Left lobe of liver (tissue), 2 donors: ENCODE measurements at regions not wholly inside any gene's neighbourhood (a gene's known extent, or its start where the extent isn't known, plus 50 kb on each side); places are given as distances from the start of the nearest gene placed in this dataset.
"Not testable (repeated sequence)": the region's sequence is repeated elsewhere in the genome, so short reads cannot be mapped to it uniquely, and the experiment has no call there.

ENCODE experiments used
- ATAC-seq: fragments of 200-7000 bp; cut with Tn5 transposase; one replicate; pipeline ENCODE4 v1.9.1; 2020; ENCODE audit warnings: mild to moderate bottlenecking, moderate library complexity
- DNase-seq: peaks from one replicate; pipeline ENCODE4 v3.0.0-alpha.2; 2020; ENCODE audit warnings: low spot score
- donor health status: DM: no; HTN: no; CAD: no; lungs with moderate emphysema.
- donor health status: DM: no; HTN: yes; CAD: no.

GRCh38 chr15:95616306-95616705 is 714.2 kb upstream of the NR2F2 start:
- DNase-seq, result no peak
- no peak for ATAC-seq

DNA sequence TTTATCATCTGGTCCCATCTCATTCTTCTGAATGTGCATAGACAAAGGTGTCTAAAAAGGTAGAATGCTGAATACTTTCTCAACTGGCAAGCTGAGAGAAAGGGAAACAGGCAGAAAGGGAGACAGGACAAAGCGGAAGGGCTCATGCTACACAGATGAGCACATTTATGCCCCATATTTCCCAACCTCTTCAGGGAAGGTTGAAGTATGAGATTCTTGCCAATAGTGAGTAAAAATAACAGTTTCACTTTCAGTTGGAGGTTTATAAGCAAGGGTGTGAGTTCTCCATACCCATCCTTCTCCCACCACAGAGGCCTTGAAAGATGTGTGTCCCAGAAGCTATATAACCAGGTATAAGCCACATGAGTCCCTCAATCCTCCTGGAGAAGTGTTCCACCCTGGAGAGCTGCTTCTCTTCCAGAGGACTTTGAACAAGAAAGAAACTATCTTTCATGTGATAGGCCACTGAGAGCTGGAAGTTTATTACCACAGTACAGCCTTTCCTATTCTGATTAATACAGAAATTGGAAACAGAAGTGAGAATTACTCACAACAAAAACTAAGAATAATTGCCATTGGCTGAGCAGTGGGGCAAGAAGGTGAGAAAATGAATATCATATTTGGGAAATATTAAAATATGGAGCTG is 709.4 kb upstream of the NR2F2 start:
- ATAC-seq (peak; percentile 90), DNase-seq (no peak)

GRCh38 chr15:95622843-95623242 is 707.7 kb upstream of the NR2F2 start:
- DNase-seq (no peak), ATAC-seq (no peak)

- ATAC-seq (no peak), DNase-seq (no peak)
These were observed 706.4 kb upstream of the NR2F2 start for GRCh38 chr15:95624100-95624499.

DNA sequence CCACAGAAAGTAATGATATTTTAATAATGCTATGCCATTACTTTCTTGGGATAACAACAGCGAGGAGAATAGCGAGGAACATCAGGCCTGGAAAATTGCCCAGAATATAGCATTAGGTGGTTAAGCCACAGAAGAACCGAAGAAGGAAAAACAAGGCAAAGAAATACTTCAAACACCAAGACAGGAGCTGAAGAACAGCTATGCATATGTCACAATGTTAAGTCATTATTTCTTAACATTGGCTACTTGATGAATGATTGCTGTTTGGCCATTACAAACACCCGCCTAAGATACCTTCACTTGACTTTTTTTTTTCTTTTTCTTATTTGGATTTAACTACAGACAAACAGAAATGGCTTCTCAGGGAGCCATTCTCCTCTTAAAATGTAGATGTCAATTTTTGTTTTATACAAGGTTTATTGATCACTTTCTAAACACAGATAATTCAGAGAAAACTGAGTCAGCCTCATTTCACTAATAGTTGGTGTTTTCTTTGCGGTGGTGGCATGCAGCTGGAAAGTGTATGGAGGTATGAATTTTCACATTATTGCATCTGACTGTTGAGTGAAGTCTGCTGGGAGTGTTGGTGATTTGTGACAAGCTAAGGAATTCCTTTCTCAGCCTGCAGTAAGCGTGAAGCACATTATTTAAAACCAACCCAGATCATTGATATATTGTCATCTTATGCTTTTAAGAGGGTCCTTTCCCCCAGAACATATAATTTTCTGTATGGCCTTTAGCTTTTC is 705.7 kb upstream of the NR2F2 start:
- ATAC-seq, result no peak

DNA sequence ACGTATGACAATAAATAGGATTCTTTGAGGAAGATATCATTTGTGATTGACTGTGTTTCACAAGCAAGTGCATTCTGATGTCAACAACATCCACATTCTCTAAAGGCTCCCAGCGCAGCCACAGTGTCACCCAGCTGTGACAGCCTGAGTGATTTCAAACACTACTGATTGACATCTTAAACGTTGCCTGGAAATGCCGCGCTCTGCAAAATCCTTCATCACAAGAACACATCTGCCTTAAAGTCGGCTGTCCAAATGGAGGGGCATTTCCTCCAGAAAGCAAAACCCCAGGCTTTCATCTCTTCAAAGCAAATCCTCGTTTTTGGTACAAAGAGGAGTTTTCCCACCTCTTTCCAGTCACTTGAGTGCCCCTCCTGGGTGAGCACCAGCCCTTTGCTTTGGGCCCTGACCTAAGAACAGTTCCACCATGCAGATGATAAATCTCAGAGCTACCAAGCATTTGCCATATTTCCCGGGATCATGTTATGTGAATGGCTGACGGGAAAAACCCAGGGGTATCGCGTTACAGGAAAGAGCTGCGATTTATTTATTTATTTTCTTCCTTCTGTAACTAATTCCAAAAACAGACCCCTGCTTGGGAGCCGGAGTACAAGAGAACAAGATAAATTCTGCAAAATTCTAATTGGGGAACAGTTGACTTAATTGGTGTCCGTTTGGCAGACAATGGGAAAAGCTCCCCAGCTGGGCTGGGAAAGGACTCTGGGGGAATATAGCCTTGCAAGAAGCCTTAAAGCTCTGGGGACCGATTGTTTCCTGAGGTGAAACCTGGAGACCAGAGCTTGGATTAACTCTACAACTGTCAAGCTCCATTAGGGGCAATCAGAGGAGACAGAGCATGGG is 703.8 kb upstream of the NR2F2 start:
- no peak for ATAC-seq
- no peak for DNase-seq

More for the DNA sequence above, 705.7 kb upstream of the NR2F2 start:
- DNase-seq, result no peak

GRCh38 chr15:95629503-95630168 is 700.9 kb upstream of the NR2F2 start:
- no peak for DNase-seq
- no peak for ATAC-seq

- DNase-seq (no peak), ATAC-seq (no peak)
These were observed 699.8 kb upstream of the NR2F2 start for GRCh38 chr15:95630683-95631082.

DNA sequence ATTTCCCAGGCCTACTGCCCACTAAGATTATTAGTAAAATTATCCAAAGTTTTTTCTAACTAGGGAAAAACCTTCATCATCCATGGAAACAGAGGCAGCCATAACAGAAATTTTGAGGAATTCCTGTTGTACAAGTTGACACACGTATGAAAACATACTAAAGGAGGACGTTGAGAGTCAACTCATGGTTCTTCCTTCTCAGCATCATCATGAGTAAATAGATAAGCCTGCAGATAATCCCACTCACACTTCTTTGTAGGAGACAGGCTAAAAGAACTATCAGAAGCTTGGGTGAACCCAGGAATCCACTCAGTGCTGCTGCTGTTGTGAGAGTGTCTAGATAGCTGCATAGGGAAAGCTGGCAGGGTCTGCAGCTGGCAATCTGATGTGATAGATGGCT is 694.8 kb upstream of the NR2F2 start:
- ATAC-seq, result no peak
- DNase-seq, result no peak

DNA sequence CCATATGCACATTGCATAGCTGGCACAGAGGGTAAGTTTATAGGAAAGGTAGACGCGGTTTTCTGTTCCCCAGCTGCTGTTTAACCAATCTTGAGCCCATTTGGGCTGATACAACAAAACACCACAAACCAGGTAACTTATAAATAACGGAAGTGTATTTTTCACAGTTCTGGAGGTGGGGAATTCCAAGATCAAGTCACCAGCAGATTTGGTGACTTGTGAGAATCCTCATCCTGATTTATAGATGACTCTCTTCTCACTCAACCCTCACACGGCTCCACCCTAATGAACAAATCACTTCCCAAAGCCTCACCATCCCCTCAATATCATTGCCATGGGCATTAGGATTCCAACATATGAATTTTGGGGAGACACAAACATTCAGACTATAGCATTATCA is 694.4 kb upstream of the NR2F2 start:
- no peak for ATAC-seq
- DNase-seq, result no peak

- not testable (repeated sequence) for DNase-seq, ATAC-seq
These were observed 693.3 kb upstream of the NR2F2 start for GRCh38 chr15:95637234-95637633.

DNA sequence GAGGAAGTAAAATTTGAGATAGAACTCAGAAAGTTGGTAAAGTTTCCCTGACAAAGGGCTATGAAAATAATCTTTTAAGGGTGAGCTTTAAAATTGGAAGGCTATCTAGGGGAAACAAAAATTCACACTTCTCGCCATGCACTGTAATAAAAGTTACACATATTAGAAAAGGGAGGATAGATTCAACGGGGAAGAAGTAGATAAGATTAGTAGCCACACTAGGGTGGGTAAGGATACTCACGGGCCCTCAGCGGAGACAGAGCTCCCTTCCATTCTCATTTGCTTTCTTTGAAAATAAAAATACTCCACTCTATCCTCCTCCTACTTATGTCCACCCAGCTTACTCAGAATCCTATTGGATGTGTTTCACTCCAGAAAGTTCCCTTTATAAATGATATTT is 691.3 kb upstream of the NR2F2 start:
- DNase-seq, result no peak
- ATAC-seq, result no peak

GRCh38 chr15:95644100-95644875 is 686.2 kb upstream of the NR2F2 start:
- no peak for DNase-seq
- no peak for ATAC-seq

DNA sequence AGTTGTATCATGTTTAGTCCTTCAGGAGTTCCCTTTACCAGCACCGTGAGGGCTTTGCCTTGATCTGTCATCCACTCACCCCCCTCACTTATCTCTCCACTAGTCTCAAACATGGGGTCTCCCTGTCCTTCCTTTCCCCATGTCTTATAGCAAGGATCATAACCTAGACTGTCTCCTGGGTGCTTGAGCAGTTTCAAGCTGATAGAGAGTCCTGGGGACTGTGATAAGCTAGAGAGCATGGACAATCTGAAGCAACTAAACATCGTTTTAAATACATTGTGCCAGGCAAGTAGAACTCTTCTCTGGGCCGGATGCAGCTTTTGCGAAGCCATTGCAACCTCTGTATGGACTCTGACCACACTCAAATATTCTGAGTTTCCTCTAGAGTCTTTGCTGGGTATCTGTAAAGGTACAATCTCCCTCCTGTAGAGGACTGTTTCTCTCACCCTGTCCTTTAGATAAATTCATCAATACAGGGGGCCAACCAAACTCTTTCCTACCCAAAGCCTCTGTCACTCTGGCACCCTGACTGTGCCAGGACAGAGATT is 684.6 kb upstream of the NR2F2 start:
- ATAC-seq, result peak; percentile 47

GRCh38 chr15:95646484-95647273 is 683.8 kb upstream of the NR2F2 start:
- peak; percentile 89 for ATAC-seq
- DNase-seq, result no peak

More for the DNA sequence above, 684.6 kb upstream of the NR2F2 start:
- DNase-seq, result no peak

GRCh38 chr15:95647531-95648277 is 682.8 kb upstream of the NR2F2 start:
- ATAC-seq, result peak; percentile 27
- no peak for DNase-seq

DNA sequence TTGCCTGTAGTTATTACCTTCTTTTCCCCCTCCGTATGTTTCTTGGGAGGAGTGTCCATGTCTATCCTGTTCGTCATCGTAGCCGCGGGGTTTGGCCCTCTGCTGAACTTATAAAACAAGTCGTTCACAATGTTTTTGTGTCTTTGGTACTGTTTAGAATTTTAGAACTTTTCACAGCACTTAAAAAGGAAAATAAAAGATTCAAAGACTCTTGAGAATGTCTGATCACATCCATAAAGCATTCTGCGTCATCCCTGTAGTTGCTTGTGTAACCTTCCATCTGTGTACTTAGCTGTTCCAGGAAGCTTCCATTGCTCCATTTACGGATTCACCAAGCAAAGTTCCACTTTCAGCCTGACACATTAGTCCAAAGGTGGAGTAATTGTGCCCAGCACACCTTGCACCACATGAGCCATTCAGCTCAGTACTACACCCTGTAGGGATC is 677.1 kb upstream of the NR2F2 start:
- no peak for DNase-seq
- peak; percentile 32 for ATAC-seq

- DNase-seq (no peak), ATAC-seq (no peak)
These were observed 675.4 kb upstream of the NR2F2 start for GRCh38 chr15:95655089-95655607.
